ENCODE measurements at regions not wholly inside any gene's neighbourhood (a gene's known extent, or its start where the extent isn't known, plus 50 kb on each side); places are given as distances from the start of the nearest gene placed in this dataset.

- TF ChIP-seq CTCF (IDR thresholded peaks at IDR 0.05) (no peak), EZH2 (IDR thresholded peaks at IDR 0.05; ENCODE audit: borderline replicate concordance, insufficient read depth, low read depth, low read length, poor library complexity, severe bottlenecking) (no peak)
Measured at GRCh38 chr2:196528486-196529223, 110.9 kb upstream of the CCDC150 start.
